ENCODE measurements at regions not wholly inside any gene's neighbourhood (a gene's known extent, or its start where the extent isn't known, plus 50 kb on each side); places are given as distances from the start of the nearest gene placed in this dataset.
A peak's percentile ranks its signal among the peaks of the same experiment; 100 is the strongest.

- Mint-ChIP-seq H3K9me3 (peaks cover 24% of the 10 kb centered on the region), H3K4me1 (ENCODE audit: low read depth) (no peaks in the 10 kb centered on the region), H3K36me3 (ENCODE audit: low read depth) (no peaks in the 10 kb centered on the region), H3K27ac (no peak overlapping the region), H3K4me3 (no peak overlapping the region), H3K27me3 (ENCODE audit: low read depth) (peaks cover 4% of the 10 kb centered on the region)
- intact Hi-C loops (cut with micrococcal nuclease) = loop anchor here (10.0 kb wide), 1 partner anchor 397 kb away; the partner anchor contains the start of gene NIFK
- CTCF ChIA-PET = no interaction called here
- DNase-seq = no peak
Observed at GRCh38 chr2:122132147-122132691, 376.8 kb downstream of the TSN start.

GRCh38 chr2:122135021-122135937 lies 379.8 kb downstream of the TSN start:
- intact Hi-C loops (cut with micrococcal nuclease) = loop anchor here (10.0 kb wide), 1 partner anchor 400 kb away; the partner anchor contains the start of gene NIFK

GRCh38 chr2:122136056-122136455 lies 380.6 kb downstream of the TSN start:
- Mint-ChIP-seq H3K4me1 (ENCODE audit: low read depth) (no peaks in the 10 kb centered on the region), H3K4me3 (no peak overlapping the region), H3K9me3 (peaks cover 3% of the 10 kb centered on the region), H3K27me3 (ENCODE audit: low read depth) (peaks cover 4% of the 10 kb centered on the region), H3K36me3 (ENCODE audit: low read depth) (no peaks in the 10 kb centered on the region), H3K27ac (no peak overlapping the region)
- CTCF ChIA-PET = interaction anchor here (0.8 kb wide), 1 partner anchor 1472 kb away, joined by 3 read pairs; no protein-coding TSS in a partner anchor
- intact Hi-C loops (cut with micrococcal nuclease) = loop anchor here (1.0 to 10.0 kb wide), 3 partner anchors 161 to 401 kb away; partner anchors contain the start of gene NIFK
- peak; percentile 37 for DNase-seq

More at GRCh38 chr2:122135021-122135937, 379.8 kb downstream of the TSN start:
- Mint-ChIP-seq H3K4me3 (no peak overlapping the region), H3K9me3 (peaks cover 9% of the 10 kb centered on the region), H3K27ac (no peak overlapping the region), H3K27me3 (ENCODE audit: low read depth) (peaks cover 4% of the 10 kb centered on the region), H3K4me1 (ENCODE audit: low read depth) (no peaks in the 10 kb centered on the region), H3K36me3 (ENCODE audit: low read depth) (no peaks in the 10 kb centered on the region)
- DNase-seq = no peak
- CTCF ChIA-PET = interaction anchor here (0.8 kb wide), 2 partner anchors 160 to 1473 kb away, joined by 3 read pairs; no protein-coding TSS in a partner anchor

- intact Hi-C loops (cut with micrococcal nuclease) = loop anchor here (10.0 kb wide), 1 partner anchor 404 kb away; the partner anchor contains the start of gene NIFK
- Mint-ChIP-seq H3K4me3 (no peak overlapping the region), H3K9me3 (no peaks in the 10 kb centered on the region), H3K27ac (no peak overlapping the region), H3K4me1 (ENCODE audit: low read depth) (no peaks in the 10 kb centered on the region), H3K27me3 (ENCODE audit: low read depth) (peaks cover 2% of the 10 kb centered on the region), H3K36me3 (ENCODE audit: low read depth) (no peaks in the 10 kb centered on the region)
- no peak for DNase-seq
- CTCF ChIA-PET = interaction anchor here (0.6 to 1.8 kb wide), 3 partner anchors 18 to 409 kb away, joined by 3 to 6 read pairs (median 4); no protein-coding TSS in a partner anchor
Observed at GRCh38 chr2:122138561-122138960, 383.1 kb downstream of the TSN start.

GRCh38 chr2:122139739-122140420 lies 384.4 kb downstream of the TSN start:
- Mint-ChIP-seq H3K27ac (no peak overlapping the region), H3K4me3 (no peak overlapping the region), H3K36me3 (ENCODE audit: low read depth) (no peaks in the 10 kb centered on the region), H3K9me3 (no peaks in the 10 kb centered on the region), H3K4me1 (ENCODE audit: low read depth) (no peaks in the 10 kb centered on the region), H3K27me3 (ENCODE audit: low read depth) (no peaks in the 10 kb centered on the region)
- intact Hi-C loops (cut with micrococcal nuclease) = loop anchor here (10.0 kb wide), 1 partner anchor 405 kb away; the partner anchor contains the start of gene NIFK
- CTCF ChIA-PET = interaction anchor here (1.0 to 1.8 kb wide), 2 partner anchors 17 to 27 kb away, joined by 3 to 4 read pairs; no protein-coding TSS in a partner anchor
- no peak for DNase-seq

- Mint-ChIP-seq H3K27me3 (ENCODE audit: low read depth) (no peaks in the 10 kb centered on the region), H3K9me3 (no peaks in the 10 kb centered on the region), H3K4me3 (no peak overlapping the region), H3K27ac (no peak overlapping the region), H3K4me1 (ENCODE audit: low read depth) (no peaks in the 10 kb centered on the region), H3K36me3 (ENCODE audit: low read depth) (no peaks in the 10 kb centered on the region)
- no peak for DNase-seq
- CTCF ChIA-PET = no interaction called here
- intact Hi-C loops (cut with micrococcal nuclease) = no loop called here
Observed at GRCh38 chr2:122144884-122145283, 389.4 kb downstream of the TSN start.

GRCh38 chr2:122145856-122146255 lies 390.4 kb downstream of the TSN start:
- intact Hi-C loops (cut with micrococcal nuclease) = no loop called here
- no peak for DNase-seq
- Mint-ChIP-seq H3K27ac (no peak overlapping the region), H3K27me3 (ENCODE audit: low read depth) (no peaks in the 10 kb centered on the region), H3K4me3 (no peak overlapping the region), H3K9me3 (no peaks in the 10 kb centered on the region), H3K36me3 (ENCODE audit: low read depth) (no peaks in the 10 kb centered on the region), H3K4me1 (ENCODE audit: low read depth) (no peaks in the 10 kb centered on the region)
- CTCF ChIA-PET = no interaction called here

GRCh38 chr2:122148128-122148767 lies 392.8 kb downstream of the TSN start:
- Mint-ChIP-seq H3K4me3 (no peak overlapping the region), H3K27ac (no peak overlapping the region), H3K9me3 (no peaks in the 10 kb centered on the region), H3K27me3 (ENCODE audit: low read depth) (no peaks in the 10 kb centered on the region), H3K4me1 (ENCODE audit: low read depth) (no peaks in the 10 kb centered on the region), H3K36me3 (ENCODE audit: low read depth) (no peaks in the 10 kb centered on the region)
- CTCF ChIA-PET = no interaction called here
- no peak for DNase-seq
- intact Hi-C loops (cut with micrococcal nuclease) = no loop called here

- H3K36me3 Mint-ChIP-seq (ENCODE audit: low read depth) = no peaks in the 10 kb centered on the region
- CTCF ChIA-PET = no interaction called here
- H3K4me1 Mint-ChIP-seq (ENCODE audit: low read depth) = no peaks in the 10 kb centered on the region
- H3K27me3 Mint-ChIP-seq (ENCODE audit: low read depth) = no peaks in the 10 kb centered on the region
- H3K4me3 Mint-ChIP-seq = no peak overlapping the region
- H3K27ac Mint-ChIP-seq = no peak overlapping the region
- no peak for DNase-seq
- intact Hi-C loops (cut with micrococcal nuclease) = no loop called here
- no peaks in the 10 kb centered on the region for H3K9me3 Mint-ChIP-seq
Observed at GRCh38 chr2:122150524-122151280, 395.3 kb downstream of the TSN start.

- Mint-ChIP-seq H3K4me1 (ENCODE audit: low read depth) (no peaks in the 10 kb centered on the region), H3K9me3 (no peaks in the 10 kb centered on the region), H3K27ac (no peak overlapping the region), H3K27me3 (ENCODE audit: low read depth) (no peaks in the 10 kb centered on the region), H3K36me3 (ENCODE audit: low read depth) (no peaks in the 10 kb centered on the region), H3K4me3 (no peak overlapping the region)
- intact Hi-C loops (cut with micrococcal nuclease) = no loop called here
- CTCF ChIA-PET = no interaction called here
- no peak for DNase-seq
Observed at GRCh38 chr2:122152571-122152970, 397.1 kb downstream of the TSN start.

- Mint-ChIP-seq H3K27me3 (ENCODE audit: low read depth) (peaks cover 3% of the 10 kb centered on the region), H3K36me3 (ENCODE audit: low read depth) (no peaks in the 10 kb centered on the region), H3K9me3 (no peaks in the 10 kb centered on the region), H3K4me1 (ENCODE audit: low read depth) (no peaks in the 10 kb centered on the region), H3K4me3 (no peak overlapping the region), H3K27ac (no peak overlapping the region)
- no peak for DNase-seq
- intact Hi-C loops (cut with micrococcal nuclease) = no loop called here
- CTCF ChIA-PET = interaction anchor here (0.6 to 1.1 kb wide), 2 partner anchors 17 to 1061 kb away, joined by 3 to 4 read pairs; no protein-coding TSS in a partner anchor
Observed at GRCh38 chr2:122156176-122156890, 400.9 kb downstream of the TSN start.
